Inflammatory macrophage treated with lipopolysaccharide for 4 hours (primary cell): ENCODE measurements at regions not wholly inside any gene's neighbourhood (a gene's known extent, or its start where the extent isn't known, plus 50 kb on each side); places are given as distances from the start of the nearest gene placed in this dataset.
A peak's percentile ranks its signal among the peaks of the same experiment; 100 is the strongest.

ENCODE experiments used
- DNase-seq: peaks from one replicate; pipeline ENCODE4 v3.0.0-alpha.2; 2020

- no peak for DNase-seq
Observed at GRCh38 chr14:71650187-71650755, 282.0 kb upstream of the RGS6 start.

- DNase-seq, result no peak
Observed at GRCh38 chr14:71651228-71651627, 281.0 kb upstream of the RGS6 start.

- DNase-seq, result no peak
Observed at GRCh38 chr14:71652368-71652767, 279.9 kb upstream of the RGS6 start.

- no peak for DNase-seq
Observed at GRCh38 chr14:71654810-71655209, 277.4 kb upstream of the RGS6 start.

GRCh38 chr14:71658261-71658860, 273.9 kb upstream of the RGS6 start:
- DNase-seq, result peak; percentile 7

GRCh38 chr14:71659159-71659558, 273.1 kb upstream of the RGS6 start:
- DNase-seq, result no peak

- DNase-seq, result no peak
Observed at GRCh38 chr14:71661441-71661840, 270.8 kb upstream of the RGS6 start.

- no peak for DNase-seq
Observed at GRCh38 chr14:71662291-71662790, 269.9 kb upstream of the RGS6 start.

GRCh38 chr14:71665157-71665556, 267.1 kb upstream of the RGS6 start:
- no peak for DNase-seq

GRCh38 chr14:71665781-71666180, 266.4 kb upstream of the RGS6 start:
- DNase-seq, result no peak

GRCh38 chr14:71666571-71667145, 265.6 kb upstream of the RGS6 start:
- DNase-seq, result no peak

GRCh38 chr14:71668186-71668912, 263.9 kb upstream of the RGS6 start:
- no peak for DNase-seq

GRCh38 chr14:71672596-71672995, 259.6 kb upstream of the RGS6 start:
- no peak for DNase-seq

- DNase-seq, result no peak
Observed at GRCh38 chr14:71675126-71675899, 256.9 kb upstream of the RGS6 start.

GRCh38 chr14:71675900-71676287, 256.3 kb upstream of the RGS6 start:
- no peak for DNase-seq

- no peak for DNase-seq
Observed at GRCh38 chr14:71680736-71681387, 251.4 kb upstream of the RGS6 start.

- DNase-seq, result no peak
Observed at GRCh38 chr14:71682337-71682736, 249.9 kb upstream of the RGS6 start.

GRCh38 chr14:71684323-71684722, 247.9 kb upstream of the RGS6 start:
- no peak for DNase-seq

GRCh38 chr14:71686677-71687076, 245.6 kb upstream of the RGS6 start:
- DNase-seq, result no peak

GRCh38 chr14:71687166-71687831, 244.9 kb upstream of the RGS6 start:
- DNase-seq, result no peak

GRCh38 chr14:71688576-71688975, 243.7 kb upstream of the RGS6 start:
- no peak for DNase-seq

GRCh38 chr14:71690478-71690877, 241.8 kb upstream of the RGS6 start:
- no peak for DNase-seq
